ENCODE measurements at regions not wholly inside any gene's neighbourhood (a gene's known extent, or its start where the extent isn't known, plus 50 kb on each side); places are given as distances from the start of the nearest gene placed in this dataset.
"Not testable (repeated sequence)": the region's sequence is repeated elsewhere in the genome, so short reads cannot be mapped to it uniquely, and the experiment has no call there.

DNA sequence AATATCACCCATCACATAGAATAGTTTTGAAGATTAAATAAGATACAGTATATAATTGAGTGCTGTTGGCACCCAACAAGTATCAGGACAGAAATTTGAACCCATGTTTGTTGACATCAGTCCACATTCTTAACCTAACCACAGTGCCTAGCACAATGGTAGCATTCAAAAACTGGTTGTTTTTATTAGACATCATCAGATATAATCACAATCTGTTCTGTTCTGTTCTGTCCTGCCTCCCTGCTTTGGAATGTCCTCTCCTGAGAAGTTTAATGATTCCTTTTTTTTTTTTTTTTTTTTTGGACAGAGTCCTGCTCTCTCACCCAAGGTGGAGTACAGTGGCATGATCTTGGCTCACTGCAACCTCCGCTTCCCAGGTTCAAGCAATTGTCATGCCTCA, 476.6 kb downstream of the RMST start:
- no peak for DNase-seq

DNA sequence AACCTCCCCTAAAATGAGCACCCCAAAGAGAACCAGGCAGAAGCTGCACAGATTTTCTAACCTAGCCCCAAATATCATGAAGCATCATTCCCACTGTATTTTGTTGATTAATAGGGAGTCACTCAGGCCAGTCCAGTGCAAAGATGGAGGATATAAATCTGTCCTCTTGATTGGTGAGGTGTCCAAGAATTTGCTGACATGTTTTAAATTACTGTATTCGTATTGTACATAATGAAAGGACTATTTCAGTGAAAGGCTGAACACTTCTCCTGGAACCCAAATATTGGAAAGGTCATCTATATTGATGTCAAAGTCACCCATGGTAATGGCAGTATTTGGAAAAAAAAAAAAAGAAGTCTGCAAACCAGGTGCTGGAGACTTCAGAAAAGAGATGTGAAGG, 477.5 kb downstream of the RMST start:
- no peak for DNase-seq

DNA sequence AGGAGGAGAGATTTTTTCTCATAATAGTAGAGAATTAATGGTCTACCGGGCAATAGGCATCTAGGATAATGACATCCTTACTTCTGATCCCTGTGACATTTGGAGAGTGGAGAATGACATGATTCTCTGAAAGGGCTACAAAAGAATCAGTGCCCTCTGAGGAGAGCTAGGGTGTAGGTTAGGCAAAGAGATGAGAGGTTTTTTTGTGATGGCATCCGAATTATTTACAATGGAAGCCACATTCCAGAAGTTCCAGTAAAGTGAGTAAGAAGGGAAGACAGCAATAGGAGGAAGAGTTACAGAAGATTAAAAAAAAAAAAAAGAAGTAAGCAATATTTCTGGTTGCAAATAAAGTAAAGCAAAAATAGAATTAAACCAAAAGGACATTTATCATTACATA, 478.0 kb downstream of the RMST start:
- no peak for DNase-seq

DNA sequence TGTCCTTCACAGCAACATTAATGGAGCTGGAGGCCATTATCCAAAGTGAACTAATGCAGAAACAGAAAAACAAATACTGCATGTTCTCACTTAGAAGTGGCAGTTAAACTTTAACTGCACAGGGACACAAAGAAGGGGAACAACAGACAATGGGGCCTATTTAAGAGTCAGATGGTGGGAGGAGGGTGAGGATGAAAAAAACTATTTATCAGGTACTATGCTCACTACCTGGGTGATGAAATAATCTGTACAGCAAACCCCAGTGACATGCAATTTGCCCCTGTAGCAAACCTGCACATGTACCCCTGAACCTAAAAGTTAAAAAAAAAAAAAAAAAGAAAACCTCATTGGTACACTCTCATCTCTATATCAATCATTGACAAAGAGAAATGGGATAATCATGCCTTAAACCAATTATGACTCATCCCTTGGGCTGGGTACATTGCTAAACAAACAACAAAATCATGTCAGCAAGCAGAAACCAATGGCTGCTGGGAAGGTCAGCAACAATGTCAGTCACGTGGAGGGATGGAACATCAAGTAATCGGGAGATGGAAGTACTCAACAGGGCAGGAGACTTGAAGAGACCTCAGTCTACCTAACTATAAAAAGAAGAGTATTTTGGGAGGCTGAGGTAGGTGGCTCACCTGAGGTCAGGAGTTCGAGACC, 479.2 kb downstream of the RMST start:
- no peak for DNase-seq

DNA sequence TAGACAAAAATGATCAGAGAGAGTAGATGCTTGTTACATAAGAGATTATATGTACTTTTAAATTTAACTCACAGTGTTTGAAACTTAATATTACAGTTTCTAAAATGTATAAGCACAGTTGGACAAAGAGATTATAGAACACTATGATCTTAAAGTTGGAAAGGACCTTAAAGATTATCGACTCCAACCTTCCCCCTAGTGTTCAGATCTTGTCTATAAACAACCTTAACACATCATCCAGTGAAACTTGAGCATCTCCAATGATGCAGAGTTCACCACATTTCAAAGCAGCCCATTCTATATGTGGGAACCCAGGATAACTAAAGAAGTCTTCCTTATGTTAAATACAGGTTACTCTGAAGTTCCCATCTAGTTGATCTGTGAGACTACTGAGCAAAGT, 480.8 kb downstream of the RMST start:
- DNase-seq: no peak

DNA sequence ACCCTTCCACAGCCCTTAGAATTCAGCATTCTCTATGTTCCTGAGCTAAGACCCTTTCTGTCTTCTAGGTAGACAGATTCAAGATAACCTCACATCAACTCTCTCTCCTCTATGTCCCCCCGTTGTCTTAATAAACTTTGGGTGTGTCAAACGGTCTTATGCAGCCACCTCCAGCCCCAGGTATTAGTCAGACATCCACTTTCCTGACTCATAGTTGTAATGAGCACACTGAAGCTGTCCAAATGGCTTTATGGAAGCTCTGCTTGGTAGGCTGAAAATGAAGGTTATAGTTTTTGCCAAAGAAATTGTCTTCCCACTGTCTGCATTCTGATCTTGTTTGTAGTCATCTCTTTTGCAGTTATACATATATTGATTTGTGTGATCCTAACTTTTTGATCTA, 482.0 kb downstream of the RMST start:
- DNase-seq: no peak

DNA sequence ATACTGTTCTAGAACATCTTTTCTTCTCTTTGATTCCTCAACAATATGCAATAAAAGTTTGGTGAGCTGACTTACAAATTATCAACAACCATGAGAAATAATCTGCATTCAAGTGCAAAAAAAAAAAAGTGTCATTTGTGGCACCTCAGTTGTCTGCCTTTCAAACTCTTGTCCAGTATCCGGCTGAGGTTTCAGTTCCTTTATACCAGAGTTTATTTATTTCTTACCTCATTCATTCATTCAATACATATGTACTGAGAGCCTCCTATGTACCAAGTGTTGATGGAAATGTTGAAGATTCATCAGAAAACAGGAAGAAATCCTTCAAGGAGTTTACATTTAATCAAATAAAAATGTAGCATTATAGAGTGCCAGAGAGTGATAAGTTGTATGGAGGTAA, 484.1 kb downstream of the RMST start:
- DNase-seq: no peak

DNA sequence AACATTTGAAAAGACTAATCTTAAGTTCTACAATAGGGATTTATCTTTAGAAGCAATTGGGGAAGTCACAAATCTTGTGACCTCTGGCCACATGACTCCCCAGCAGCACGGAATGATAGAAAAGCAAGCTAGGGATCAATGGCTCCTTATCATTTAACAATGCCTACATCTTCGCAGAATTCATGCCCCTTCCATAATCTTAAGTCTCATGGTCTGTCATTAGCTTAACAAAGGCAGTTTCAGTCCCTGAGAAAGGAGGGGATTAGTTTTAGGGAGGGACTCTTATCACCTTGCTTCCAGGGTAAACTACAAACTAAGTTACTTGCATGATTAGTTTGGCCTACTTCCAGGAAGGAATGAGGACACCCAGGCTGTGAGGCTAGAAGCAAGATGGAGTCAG, 486.0 kb downstream of the RMST start:
- DNase-seq: no peak

DNA sequence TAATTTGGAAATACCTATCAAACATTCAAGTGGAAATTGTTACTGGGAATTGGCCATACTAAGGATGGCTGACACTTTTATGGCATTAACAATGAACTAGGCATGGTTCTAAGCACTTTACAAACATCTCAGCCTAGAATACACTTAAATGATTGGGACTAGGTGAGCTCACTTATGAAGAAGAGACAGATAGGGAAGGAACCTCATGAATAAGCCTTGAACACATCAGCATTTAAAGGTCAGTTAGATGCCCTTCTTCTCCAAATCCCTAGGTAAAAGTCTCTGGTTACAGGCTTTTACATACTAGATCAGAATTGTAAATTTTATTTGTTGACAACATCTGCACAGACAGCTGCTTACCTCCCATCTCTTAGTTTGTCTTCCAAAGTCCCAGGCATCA, 488.6 kb downstream of the RMST start:
- DNase-seq: no peak

DNA sequence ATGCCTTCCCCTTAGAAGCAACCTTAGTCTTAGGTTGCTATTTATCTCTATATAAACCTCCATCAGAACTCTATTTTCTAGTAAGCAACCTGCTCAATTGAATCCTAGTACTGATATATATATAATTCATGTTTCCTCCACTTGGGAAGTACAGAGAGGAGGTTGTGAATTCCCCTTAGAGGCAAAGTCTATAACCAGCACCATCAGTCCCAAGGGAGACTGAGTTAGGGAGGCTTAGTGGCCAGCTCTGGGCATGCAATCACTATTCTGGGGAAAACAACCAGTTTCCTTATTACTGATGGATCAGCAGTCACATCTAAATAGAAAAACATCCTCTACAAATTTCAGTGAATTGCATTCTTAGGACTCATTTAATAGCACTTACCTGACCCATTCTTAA, 489.1 kb downstream of the RMST start:
- no peak for DNase-seq

DNA sequence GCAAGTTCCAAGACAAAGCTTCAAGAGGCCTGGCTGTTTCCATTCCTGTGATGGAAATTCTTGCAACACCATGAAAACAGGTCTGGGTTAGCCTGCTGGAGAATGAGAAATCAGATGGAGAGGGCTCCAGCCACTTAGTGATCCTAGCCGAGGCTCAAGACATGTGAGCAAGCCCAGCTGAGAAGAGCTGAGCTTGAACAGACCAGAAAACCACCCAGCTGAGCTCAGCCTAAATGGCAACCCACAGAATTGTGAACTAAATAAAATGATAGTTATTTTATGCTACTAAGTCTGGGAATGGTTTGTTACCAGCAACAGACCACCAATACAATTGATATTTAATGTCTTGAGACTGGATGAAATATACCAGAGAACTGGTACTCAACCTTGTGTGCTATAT, 494.5 kb downstream of the RMST start:
- no peak for DNase-seq

DNA sequence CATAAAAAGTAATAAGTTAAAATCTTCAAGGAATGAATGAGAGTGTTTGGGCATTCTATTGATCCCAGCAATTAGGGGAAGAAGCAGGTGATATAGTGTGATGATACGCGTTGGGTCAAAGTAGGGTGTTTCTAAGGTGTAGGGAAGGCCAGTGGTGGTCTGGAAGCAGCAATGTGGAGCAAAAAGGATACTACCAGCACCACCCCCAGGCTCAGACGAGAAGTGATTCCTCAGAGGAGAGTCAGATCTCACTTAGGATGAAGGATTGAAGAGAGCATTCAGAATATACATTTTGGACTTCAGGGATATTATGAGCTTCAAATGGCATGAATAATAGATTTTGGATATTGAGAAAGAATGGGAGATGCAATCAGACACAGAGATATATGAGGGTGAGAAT, 497.6 kb downstream of the RMST start:
- DNase-seq: no peak

DNA sequence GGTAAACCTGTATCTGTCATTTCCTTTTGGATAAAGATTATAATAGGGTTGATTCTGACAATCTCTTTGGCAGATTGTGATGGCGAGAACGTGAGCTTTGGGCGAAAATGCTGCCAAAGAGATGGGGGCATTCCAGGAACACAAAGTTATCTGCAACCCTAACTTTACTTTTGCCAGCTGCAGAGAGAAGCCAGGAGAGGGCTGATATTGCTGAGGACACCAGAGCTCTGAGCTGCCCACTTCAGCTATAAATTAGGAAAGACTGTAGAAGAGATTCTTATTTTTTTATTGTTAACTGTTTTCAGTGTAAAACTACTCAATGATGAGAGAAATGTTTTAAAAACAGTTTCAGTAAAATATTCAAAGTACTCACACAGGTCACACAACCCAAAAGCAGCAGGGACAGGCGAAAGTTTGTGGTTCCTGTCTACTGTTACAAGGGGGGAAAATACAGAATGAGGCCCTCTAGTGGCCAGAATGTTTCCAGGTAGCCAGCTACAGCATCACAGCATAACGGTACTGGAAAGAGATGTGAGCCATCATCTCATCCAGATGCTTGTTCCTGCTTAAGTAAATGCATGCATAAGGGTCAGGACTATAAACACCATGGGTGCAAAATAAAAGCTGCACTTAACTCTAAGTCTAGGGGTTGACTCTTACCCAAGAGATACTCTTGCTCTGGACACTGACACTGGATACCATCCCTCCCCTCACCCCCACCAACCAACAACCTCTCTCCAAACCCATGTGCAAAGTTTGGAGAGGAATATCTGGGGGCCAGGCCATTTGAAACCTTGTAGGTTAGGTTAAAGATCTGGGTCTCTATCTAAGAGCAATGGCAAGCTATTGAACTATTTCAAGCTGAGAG, 498.4 kb downstream of the RMST start:
- no peak for DNase-seq

DNA sequence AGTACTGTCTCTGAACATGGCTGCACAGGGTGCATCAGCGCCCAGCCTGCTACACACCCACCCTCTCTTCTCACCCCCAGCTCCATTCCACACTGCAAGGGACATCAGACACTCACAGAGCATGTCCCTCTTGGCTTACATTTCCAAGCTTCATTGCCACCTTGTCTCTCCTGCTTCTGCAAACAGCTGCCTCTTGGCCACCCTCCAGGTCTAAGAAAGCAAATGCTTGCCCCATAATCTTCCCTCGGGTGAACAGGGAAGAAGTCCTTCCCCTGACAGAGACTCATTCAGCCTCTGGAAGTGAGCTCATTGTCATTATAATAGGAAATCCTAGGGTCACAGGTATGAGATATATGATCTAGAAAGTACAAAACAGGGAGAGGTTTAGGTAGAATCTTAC, 505.2 kb downstream of the RMST start:
- no peak for DNase-seq

DNA sequence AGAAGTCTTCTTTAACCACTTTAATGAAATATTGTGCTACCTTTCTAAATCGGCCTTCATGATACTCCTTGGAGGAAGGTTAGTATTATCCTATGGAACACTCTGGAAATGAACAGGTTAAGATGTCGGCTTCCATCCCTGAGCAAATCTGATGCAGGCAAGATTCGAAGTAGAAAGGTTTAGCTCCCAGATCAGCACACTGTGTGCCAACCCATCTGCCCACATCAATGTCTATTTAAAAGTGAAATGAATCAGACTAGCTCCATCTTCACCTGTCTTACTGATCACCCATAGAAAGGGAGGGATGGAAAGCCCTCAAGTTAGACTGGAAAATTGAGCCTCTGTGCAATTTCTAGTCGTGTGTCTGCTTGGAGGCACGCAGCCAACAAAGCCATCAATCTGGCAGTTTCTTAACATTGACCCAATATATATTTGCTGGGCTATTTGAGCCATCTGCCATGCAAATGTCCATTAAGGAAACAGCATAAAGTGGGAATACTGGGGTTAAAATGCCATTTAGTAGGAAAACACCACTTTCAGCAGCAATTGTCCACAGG, 506.1 kb downstream of the RMST start:
- no peak for DNase-seq

DNA sequence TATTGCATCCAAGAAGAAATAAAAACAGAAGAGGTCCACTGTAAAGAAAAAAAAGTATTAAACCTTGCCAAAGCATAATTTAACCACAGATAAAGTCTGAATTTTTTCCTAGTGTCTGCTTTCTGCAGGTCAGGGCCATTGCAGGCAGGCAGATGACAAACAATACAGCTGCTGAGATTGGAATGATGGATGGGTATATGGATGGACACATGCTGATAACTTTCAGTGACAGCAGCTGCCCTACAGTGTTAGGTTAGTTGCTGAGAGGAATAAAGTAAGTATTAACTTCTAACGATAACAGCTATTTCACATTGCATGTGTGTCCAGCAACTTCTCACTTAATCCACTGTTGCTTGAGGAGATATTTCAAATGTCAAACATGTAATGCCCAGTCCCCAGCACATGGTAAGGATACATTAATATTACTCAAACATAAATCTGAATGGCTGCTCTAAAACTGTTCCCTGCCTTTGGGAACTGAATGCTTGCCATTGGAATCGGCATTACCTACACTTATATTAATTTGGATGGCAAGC, 515.3 kb downstream of the RMST start:
- no peak for DNase-seq

DNA sequence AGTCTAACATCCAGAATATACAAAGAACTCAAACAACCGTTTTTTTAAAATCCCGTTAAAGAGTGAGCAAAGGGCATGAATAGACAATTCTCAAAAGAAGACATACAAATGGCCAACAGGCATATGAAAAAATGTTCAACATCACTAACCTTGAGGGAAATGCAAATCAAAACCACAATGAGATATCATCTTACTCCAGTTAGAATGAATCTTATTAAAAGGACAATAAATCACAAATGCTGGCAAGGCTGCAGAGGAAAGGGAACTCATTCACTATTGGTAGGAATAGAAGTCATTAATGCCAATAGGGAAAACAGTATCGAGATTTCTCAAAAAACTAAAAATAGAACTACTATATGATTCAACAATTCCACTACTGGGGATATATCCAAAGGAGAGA, 520.1 kb downstream of the RMST start:
- peak; percentile 36 for DNase-seq

DNA sequence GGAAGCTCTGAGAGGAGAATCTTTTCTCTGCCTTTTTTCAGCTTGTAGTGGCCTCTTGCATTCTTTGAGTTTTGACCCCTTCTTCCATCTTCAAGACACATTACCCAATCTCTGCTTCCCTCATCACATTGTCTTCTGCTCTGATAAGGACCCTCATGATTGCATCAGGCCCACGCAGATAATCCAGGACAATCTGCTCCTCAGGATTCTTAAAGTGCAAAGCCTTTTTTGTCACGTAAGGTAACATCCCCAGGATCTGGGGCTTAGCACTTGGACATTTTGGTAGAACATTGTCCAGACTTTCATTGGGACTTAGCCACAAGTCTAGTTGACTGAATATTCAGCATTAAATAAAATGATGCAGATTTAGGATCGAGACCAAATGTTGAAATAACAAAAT, 521.2 kb downstream of the RMST start:
- no peak for DNase-seq

DNA sequence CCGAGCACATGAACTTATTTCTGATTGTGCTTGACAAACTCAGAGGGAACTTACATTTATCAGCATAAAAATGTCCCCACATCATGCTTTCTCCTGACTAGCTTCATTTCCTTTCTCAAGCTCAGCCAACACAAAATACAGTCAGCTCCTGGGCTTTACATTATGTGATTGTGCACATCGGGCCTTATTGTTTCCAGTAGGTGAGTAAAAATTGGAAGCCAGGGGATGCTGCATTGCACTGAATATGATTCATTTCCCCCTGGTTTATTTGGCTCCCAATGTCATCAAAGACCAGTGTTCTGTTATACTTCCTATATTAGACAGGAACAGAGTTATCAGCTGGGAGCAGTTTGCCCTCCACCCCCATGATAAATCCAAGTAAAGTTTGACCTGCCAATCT, 521.8 kb downstream of the RMST start:
- no peak for DNase-seq

DNA sequence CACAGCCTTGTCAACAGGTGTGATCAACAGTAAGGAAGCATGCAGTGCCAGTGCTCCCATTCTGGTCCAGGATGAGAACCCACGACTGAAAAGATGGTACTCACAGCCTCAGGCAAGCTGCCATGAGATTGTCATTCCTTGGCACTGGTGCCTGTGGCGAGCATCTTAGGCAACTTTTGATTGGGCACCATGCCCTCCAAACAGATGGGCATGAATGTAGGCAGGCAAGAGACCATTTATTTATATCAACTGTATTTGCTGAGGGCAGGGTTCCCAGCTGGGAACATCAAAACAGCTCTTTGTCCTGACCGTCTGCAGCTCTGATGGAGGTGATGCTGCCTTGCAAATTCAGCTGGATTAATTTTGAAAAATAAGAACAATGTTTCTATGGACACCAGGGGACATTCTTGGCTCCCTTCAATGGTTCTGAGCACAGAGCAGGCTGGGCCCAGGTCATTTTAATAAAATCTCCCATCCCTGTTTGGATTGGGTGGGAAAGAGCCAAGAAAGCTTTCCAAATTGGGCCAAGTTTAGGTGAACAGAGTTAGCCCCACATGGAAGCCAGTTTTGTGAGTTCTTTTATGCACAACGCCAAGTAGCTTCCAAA, 522.5 kb downstream of the RMST start:
- no peak for DNase-seq

DNA sequence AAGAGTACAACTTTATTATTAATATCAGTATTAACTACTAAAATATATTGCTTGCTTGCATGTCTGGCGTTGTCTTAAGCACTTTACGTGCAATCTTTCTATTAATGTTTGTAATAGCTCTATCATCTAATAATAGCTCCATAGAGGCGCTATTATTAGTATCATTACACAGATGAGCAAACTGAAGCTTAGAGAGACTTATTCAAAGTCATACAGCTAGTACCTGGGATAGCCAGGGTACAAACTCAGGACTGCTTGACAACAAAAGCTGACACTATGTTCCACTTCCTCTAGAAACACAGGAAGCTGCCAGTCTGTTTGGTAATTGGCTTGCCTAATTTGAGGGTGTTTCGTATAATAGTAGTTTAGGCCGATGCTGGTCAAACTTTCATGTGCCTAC, 523.2 kb downstream of the RMST start:
- no peak for DNase-seq

DNA sequence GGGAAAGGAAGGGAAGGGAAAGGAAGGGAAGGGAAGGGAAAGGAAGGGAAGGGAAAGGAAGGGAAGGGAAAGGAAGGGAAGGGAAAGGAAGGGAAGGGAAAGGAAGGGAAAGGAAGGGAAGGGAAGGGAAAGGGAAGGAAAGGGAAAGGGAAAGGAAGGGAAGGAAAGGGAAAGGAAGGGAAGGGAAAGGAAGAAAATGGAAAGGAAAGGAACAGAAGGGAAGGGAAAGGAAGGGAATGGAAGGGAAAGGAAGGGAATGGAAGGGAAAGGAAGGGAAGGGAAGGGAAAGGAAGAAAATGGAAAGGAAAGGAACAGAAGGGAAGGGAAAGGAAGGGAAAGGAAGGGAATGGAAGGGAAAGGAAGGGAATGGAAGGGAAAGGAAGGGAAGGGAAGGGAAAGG, 526.0 kb downstream of the RMST start:
- DNase-seq: not testable (repeated sequence)

DNA sequence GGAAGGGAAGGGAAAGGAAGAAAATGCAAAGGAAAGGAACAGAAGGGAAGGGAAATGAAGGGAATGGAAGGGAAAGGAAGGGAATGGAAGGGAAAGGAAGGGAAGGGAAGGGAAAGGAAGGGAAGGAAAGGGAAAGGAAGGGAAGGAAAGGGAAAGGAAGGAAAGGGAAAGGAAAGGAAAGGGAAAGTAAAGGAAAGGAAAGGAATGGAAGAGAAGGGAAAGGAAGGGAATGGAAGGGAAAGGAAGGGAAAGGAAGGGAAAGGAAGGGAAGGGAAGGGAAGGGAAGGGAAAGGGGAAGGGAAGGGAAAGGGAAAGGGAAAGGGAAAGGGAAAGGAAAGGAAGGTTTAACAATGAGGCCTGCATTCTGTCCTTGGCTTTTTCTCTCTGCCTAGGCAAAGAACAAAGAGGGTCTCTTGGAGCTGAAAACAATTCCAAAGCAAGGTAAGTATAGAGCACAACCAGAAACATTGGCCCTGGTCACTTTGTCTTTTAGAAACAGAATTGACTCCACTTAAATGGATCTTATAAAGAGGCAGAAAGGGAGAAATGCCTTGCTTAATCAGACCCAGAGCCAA, 525.9 kb upstream of the TMPO start:
- DNase-seq: no peak

Data from NCI-H1048 (cell line).